ENCODE measurements at regions not wholly inside any gene's neighbourhood (a gene's known extent, or its start where the extent isn't known, plus 50 kb on each side); places are given as distances from the start of the nearest gene placed in this dataset.
"Not testable (repeated sequence)": the region's sequence is repeated elsewhere in the genome, so short reads cannot be mapped to it uniquely, and the experiment has no call there.

- no peak for DNase-seq
Observed at GRCh38 chr9:88819476-88819875, 171.8 kb upstream of the S1PR3 start.

- DNase-seq = no peak
Observed at GRCh38 chr9:88820055-88820454, 171.2 kb upstream of the S1PR3 start.

- no peak for DNase-seq
Observed at GRCh38 chr9:88821033-88821745, 170.1 kb upstream of the S1PR3 start.

- DNase-seq = no peak
Observed at GRCh38 chr9:88821746-88822106, 169.5 kb upstream of the S1PR3 start.

GRCh38 chr9:88824711-88825110 is 166.6 kb upstream of the S1PR3 start:
- no peak for DNase-seq

GRCh38 chr9:88826181-88826580 is 165.1 kb upstream of the S1PR3 start:
- DNase-seq = no peak

- no peak for DNase-seq
Observed at GRCh38 chr9:88826771-88827181, 164.5 kb upstream of the S1PR3 start.

GRCh38 chr9:88828018-88828417 is 163.2 kb upstream of the S1PR3 start:
- DNase-seq = no peak

GRCh38 chr9:88828492-88828974 is 162.7 kb upstream of the S1PR3 start:
- DNase-seq = no peak

GRCh38 chr9:88829276-88829675 is 162.0 kb upstream of the S1PR3 start:
- peak; percentile 29 to 33 for DNase-seq

- no peak for DNase-seq
Observed at GRCh38 chr9:88831713-88832407, 159.4 kb upstream of the S1PR3 start.

GRCh38 chr9:88833946-88834345 is 157.3 kb upstream of the S1PR3 start:
- DNase-seq = no peak

- DNase-seq = no peak
Observed at GRCh38 chr9:88835038-88835466, 156.2 kb upstream of the S1PR3 start.

GRCh38 chr9:88835772-88836171 is 155.5 kb upstream of the S1PR3 start:
- no peak for DNase-seq

- no peak for DNase-seq
Observed at GRCh38 chr9:88837731-88838130, 153.5 kb upstream of the S1PR3 start.

GRCh38 chr9:88849878-88850277 is 141.4 kb upstream of the S1PR3 start:
- not testable (repeated sequence) for DNase-seq

GRCh38 chr9:88852794-88853193 is 138.5 kb upstream of the S1PR3 start:
- DNase-seq = no peak

GRCh38 chr9:88870627-88871026 is 120.6 kb upstream of the S1PR3 start:
- no peak for DNase-seq

GRCh38 chr9:88871669-88872068 is 119.6 kb upstream of the S1PR3 start:
- DNase-seq = no peak

- no peak for DNase-seq
Observed at GRCh38 chr9:88872192-88872946, 118.9 kb upstream of the S1PR3 start.

- DNase-seq = no peak
Observed at GRCh38 chr9:88873635-88874034, 117.6 kb upstream of the S1PR3 start.

GRCh38 chr9:88874391-88874790 is 116.9 kb upstream of the S1PR3 start:
- no peak for DNase-seq

- no peak for DNase-seq
Observed at GRCh38 chr9:88875400-88876120, 115.7 kb upstream of the S1PR3 start.

All from stimulated activated CD4-positive, alpha-beta T cell treated with anti-CD3 and anti-CD28 coated beads, Interleukin-2, amount 100 ng/mL, for 24 hours (primary cell).